ENCODE measurements at regions not wholly inside any gene's neighbourhood (a gene's known extent, or its start where the extent isn't known, plus 50 kb on each side); places are given as distances from the start of the nearest gene placed in this dataset.

- no peak for TF ChIP-seq CTCF (IDR thresholded peaks at IDR 0.05; ENCODE audit: low read depth, low read length)
- no peak for TF ChIP-seq MAX (IDR thresholded peaks at IDR 0.05; ENCODE audit: low read depth, low read length)
- no peak for TF ChIP-seq POLR2A (IDR thresholded peaks at IDR 0.05; ENCODE audit: extremely low read depth, insufficient read length)
- no peak for TF ChIP-seq MYC (IDR thresholded peaks at IDR 0.05; ENCODE audit: low read depth, low read length)
Observed at GRCh38 chr5:91639744-91640143, 256.6 kb upstream of the ARRDC3 start.

Data from NB4 (cell line).